Fibroblast of skin of left biceps (primary cell): ENCODE measurements at regions not wholly inside any gene's neighbourhood (a gene's known extent, or its start where the extent isn't known, plus 50 kb on each side); places are given as distances from the start of the nearest gene placed in this dataset.

Experiments used
- DNase-seq, 2 experiments: peaks; one replicate each; pipeline ENCODE4 v3.0.0-alpha.2; 2013; ENCODE audit warnings: low read depth in 2 of 2

DNA sequence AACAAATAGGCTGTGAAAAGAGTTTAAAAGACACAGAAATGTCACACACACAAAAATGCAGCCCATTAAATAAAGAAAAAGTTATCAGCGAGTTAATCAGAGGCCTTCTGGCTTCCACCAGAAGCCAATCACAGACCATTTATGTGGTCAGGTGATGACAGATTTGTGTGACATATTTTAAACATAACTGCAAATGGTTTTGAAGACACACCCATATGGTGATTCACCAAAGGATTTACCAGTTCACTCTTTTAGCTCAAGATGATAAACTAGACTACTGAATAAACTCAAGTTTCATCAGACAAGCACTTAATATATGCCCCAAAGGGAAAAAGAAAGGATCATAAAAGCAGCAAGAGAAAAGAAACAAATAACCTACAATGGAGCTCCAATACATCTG is 181.2 kb downstream of the SPANXN4 start:
- DNase-seq, result no peak

DNA sequence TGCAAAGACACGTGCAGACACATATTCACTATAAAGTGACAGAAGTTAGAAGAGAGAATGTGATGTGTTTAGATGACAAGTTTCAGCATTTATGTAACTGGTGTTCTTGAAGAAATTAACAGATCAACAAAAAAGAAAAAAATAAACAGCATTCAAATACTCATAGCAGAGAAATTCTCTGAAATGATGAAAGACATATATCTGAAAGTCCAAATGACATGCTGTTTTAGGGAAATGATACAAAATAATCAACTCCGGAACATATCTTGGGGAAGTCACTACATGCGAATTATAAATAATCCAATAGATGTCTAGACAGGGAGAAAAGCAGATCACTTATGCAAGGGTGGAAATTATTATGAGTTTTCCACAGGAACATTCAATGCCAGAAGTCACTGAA is 146.0 kb downstream of the SPANXN4 start:
- DNase-seq, result no peak

DNA sequence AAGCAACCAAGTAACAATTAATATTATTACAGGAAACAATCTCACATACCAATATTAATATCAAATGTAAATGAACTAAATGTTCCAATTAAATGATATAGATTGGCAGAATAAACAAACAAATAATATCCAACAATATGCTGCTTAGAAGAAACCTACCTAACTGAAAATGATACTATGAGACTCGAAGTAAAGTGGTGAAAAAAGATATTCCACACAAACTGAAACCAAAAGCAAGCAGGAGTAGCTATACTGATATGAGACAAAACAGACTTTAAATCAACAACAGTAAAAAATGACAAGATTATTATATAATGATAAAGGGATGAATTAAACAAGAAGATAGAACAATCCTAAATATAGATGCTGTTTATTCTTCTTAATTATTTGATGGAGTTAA is 140.1 kb downstream of the SPANXN4 start:
- no peak for DNase-seq

- DNase-seq, result no peak
Observed at GRCh38 chrX:143139681-143140080, 114.0 kb downstream of the SPANXN4 start.

DNA sequence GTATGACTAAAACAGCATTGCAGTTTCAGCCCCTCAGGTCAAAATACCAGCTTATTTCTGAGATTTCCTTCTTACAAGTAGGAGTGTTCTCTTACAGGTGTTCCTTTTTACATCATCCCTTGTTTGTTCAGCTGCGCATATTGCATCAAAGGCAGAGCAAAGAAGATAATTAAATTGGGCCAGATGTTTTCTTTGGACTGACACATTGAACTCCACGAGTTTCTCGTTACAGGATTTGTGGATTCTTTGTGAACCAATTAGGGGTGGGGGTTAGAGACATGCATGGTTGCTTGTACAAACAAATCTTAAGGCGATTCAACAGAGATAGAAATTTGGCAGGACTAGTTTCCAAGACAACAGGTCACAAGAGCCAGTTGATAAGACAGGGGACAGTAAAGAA is 95.7 kb downstream of the SPANXN4 start:
- no peak for DNase-seq

GRCh38 chrX:143115466-143115865 is 89.7 kb downstream of the SPANXN4 start:
- DNase-seq, result no peak

DNA sequence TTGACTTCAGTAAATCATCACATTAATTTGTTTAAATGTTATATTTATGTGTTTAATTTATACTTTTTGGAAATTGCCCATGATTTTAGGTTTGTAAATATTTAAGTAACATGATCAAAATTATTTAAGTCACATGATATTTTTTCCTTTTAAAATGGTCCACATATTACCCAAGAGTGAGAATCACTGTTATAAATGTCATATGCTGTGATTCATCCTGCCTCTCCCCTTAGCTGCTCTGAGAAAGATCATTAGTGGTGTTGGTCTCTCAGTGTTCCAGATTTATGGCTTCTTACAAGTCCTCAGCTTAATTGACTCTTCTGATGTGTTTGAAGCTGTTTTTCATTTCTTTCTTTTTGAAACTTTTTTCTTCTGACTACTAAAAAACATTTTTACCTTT is 70.1 kb downstream of the SPANXN4 start:
- DNase-seq, result no peak

DNA sequence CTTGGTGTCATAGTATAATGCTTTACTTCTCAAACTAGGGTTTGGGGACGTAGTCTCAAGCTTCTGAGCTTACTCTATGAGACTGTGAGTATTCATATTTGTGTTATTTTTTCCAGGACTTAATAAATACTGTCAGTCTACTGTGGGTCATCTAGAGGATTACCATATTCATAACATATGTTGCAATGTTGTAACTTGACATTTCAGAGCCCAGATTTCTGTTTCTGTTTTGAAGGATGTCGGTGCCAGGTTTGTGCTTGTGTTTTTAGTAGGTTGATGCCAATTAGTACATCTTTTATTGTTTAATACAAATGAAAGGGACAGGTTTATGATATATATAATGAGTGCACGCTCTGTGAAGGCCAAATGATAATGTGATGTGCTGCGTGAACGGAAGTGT is 69.6 kb downstream of the SPANXN4 start:
- DNase-seq, result no peak

- no peak for DNase-seq
Observed at GRCh38 chrX:143094417-143095023, 68.8 kb downstream of the SPANXN4 start.
